ENCODE measurements at regions not wholly inside any gene's neighbourhood (a gene's known extent, or its start where the extent isn't known, plus 50 kb on each side); places are given as distances from the start of the nearest gene placed in this dataset.

- TF ChIP-seq CTCF (IDR thresholded peaks at IDR 0.05) (no peak), POLR2A (IDR thresholded peaks at IDR 0.05) (no peak)
These were observed 112.9 kb downstream of the ZBTB18 start for GRCh38 chr1:244163861-244164510.
